Mesenchymal stem cell (in vitro differentiated cells and primary cell): ENCODE measurements at regions not wholly inside any gene's neighbourhood (a gene's known extent, or its start where the extent isn't known, plus 50 kb on each side); places are given as distances from the start of the nearest gene placed in this dataset.

Experiments
- DNase-seq: peaks from one replicate; pipeline ENCODE4 v3.0.0-alpha.2; 2013
- H2AFZ ChIP-seq: one replicate; pipeline ENCODE4 v1.6.1; 2013; ENCODE audit warnings: low read depth, mild to moderate bottlenecking, control low read depth, inconsistent platforms, low read length, moderate library complexity
- H2AK5ac ChIP-seq: 2 replicates; pipeline ENCODE4 v1.6.1; 2013; ENCODE audit warnings: low read length, moderate library complexity, mild to moderate bottlenecking, inconsistent platforms; ENCODE audit not compliant: severe bottlenecking
- H2BK120ac ChIP-seq: one replicate; pipeline ENCODE4 v1.6.1; 2013; ENCODE audit warnings: low read depth, mild to moderate bottlenecking, inconsistent platforms, low read length, moderate library complexity
- H2BK12ac ChIP-seq, 2 experiments: one replicate each; pipeline ENCODE4 v1.6.1; 2013; ENCODE audit warnings: inconsistent platforms in 2 of 2, low read length in 2 of 2, mild to moderate bottlenecking in 2 of 2, moderate library complexity in 2 of 2, control low read depth in 1 of 2
- H2BK15ac ChIP-seq: one replicate; pipeline ENCODE4 v1.6.1; 2013; ENCODE audit warnings: mild to moderate bottlenecking, low read depth, inconsistent platforms; ENCODE audit not compliant: poor library complexity, severe bottlenecking
- H2BK5ac ChIP-seq: 2 replicates; pipeline ENCODE4 v1.6.1; 2013; ENCODE audit warnings: low read depth, mild to moderate bottlenecking, low read length, control low read depth, inconsistent platforms; ENCODE audit not compliant: poor library complexity, severe bottlenecking
- H3K14ac ChIP-seq, 2 experiments: one replicate each; pipeline ENCODE4 v1.6.1; 2013; ENCODE audit warnings: inconsistent platforms in 2 of 2, low read length in 2 of 2, control low read depth in 1 of 2, mild to moderate bottlenecking in 1 of 2, moderate library complexity in 1 of 2
- H3K18ac ChIP-seq, 2 experiments: one replicate each; pipeline ENCODE4 v1.6.1; 2013; ENCODE audit warnings: inconsistent platforms in 2 of 2, low read length in 2 of 2, control low read depth in 1 of 2, low read depth in 1 of 2, mild to moderate bottlenecking in 1 of 2
- H3K23ac ChIP-seq, 2 experiments: one replicate each; pipeline ENCODE4 v1.6.1; 2013; ENCODE audit warnings: inconsistent platforms in 2 of 2, low read length in 2 of 2, mild to moderate bottlenecking in 2 of 2, moderate library complexity in 2 of 2, control low read depth in 1 of 2
- H3K27ac ChIP-seq: 2 replicates; pipeline ENCODE4 v1.5.1; 2013; ENCODE audit warnings: mild to moderate bottlenecking, moderate library complexity, low read length, control low read depth, inconsistent platforms; ENCODE audit not compliant: poor library complexity, severe bottlenecking
- H3K27me3 ChIP-seq, 2 experiments: 2 replicates each; pipeline versions ENCODE4 v1.6.1 to v1.7.0; 2013; ENCODE audit warnings: low read length in 2 of 2, mild to moderate bottlenecking in 2 of 2, moderate library complexity in 2 of 2, control low read depth in 1 of 2, inconsistent platforms in 1 of 2; ENCODE audit not compliant: control insufficient read depth in 1 of 2, insufficient read depth in 1 of 2
- H3K36me3 ChIP-seq, 2 experiments: 2 replicates each; pipeline versions ENCODE4 v1.6.1 to v1.7.0; 2013; ENCODE audit warnings: low read length in 2 of 2, control low read depth in 1 of 2, inconsistent platforms in 1 of 2, low read depth in 1 of 2, mild to moderate bottlenecking in 1 of 2; ENCODE audit not compliant: insufficient read depth in 2 of 2, control insufficient read depth in 1 of 2
- H3K4ac ChIP-seq, 2 experiments: one replicate each; pipeline ENCODE4 v1.6.1; 2013; ENCODE audit warnings: inconsistent platforms in 2 of 2, low read length in 2 of 2, mild to moderate bottlenecking in 2 of 2, moderate library complexity in 2 of 2, control low read depth in 1 of 2, low read depth in 1 of 2
- H3K4me1 ChIP-seq: 2 replicates; pipeline ENCODE4 v1.6.1; 2013; ENCODE audit warnings: low read depth, low read length, control low read depth; ENCODE audit not compliant: control insufficient read depth, insufficient read depth
- H3K4me2 ChIP-seq: 2 replicates; pipeline ENCODE4 v1.6.1; 2013; ENCODE audit warnings: low read length, mild to moderate bottlenecking, inconsistent platforms; ENCODE audit not compliant: poor library complexity, severe bottlenecking
- H3K4me3 ChIP-seq, 2 experiments: 2 replicates each; pipeline versions ENCODE4 v1.5.1 to v1.7.0; 2013; ENCODE audit warnings: low read length in 2 of 2, mild to moderate bottlenecking in 2 of 2, control low read depth in 1 of 2, low read depth in 1 of 2; ENCODE audit not compliant: insufficient read depth in 1 of 2
- H3K79me1 ChIP-seq: replicated peaks from 2 replicates; pipeline ENCODE4 v1.6.1; 2013; ENCODE audit warnings: mild to moderate bottlenecking, control low read depth, low read length, inconsistent platforms; ENCODE audit not compliant: poor library complexity, severe bottlenecking
- H3K9ac ChIP-seq: 2 replicates; pipeline ENCODE4 v1.7.0; 2013; ENCODE audit warnings: mild to moderate bottlenecking, low read length, moderate library complexity
- H3K9me3 ChIP-seq: 2 replicates; pipeline ENCODE4 v1.7.0; 2013; ENCODE audit warnings: mild to moderate bottlenecking, low read length; ENCODE audit not compliant: control insufficient read depth
- H4K8ac ChIP-seq: one replicate; pipeline ENCODE4 v1.6.1; 2013; ENCODE audit warnings: inconsistent platforms, mild to moderate bottlenecking, low read length, moderate library complexity
- H4K91ac ChIP-seq: one replicate; pipeline ENCODE4 v1.6.1; 2013; ENCODE audit warnings: mild to moderate bottlenecking, low read length, inconsistent platforms
- whole genome bisulfite sequencing: methylation state at CpG from one replicate; pipeline ENCODE4 v1.1.7; 2013; ENCODE audit warnings: mixed read lengths; 5-methylcytosine and 5-hydroxymethylcytosine counted together

DNA sequence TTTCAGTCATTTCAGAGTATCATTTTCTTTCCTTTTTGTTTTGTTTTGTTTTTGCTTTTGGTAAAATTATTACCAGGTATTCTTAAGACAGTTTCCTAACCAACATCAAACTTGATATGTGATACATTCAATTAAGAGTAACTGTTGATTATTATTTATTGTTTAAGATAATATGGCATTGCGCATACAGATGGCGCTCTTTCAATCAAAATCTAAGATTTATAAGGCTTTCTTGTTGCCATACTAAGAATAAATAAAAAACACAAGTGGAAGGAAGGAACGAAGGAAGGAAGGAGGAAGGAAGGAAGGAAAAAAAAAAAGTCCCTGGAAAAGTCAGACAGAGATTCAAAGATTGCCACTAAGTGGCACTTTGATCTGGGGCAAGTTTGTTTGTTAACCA lies 1308.7 kb upstream of the FAM98A start:
- peaks cover 1% of the 10 kb centered on the region for H3K4me1 ChIP-seq
- no peak overlapping the region for H3K4ac ChIP-seq
- H3K4me3 ChIP-seq = no peak overlapping the region
- no peak overlapping the region for H2BK12ac ChIP-seq
- H4K8ac ChIP-seq = no peak overlapping the region
- no peak for DNase-seq
- H3K9me3 ChIP-seq = no peaks in the 10 kb centered on the region
- no peak overlapping the region for H3K14ac ChIP-seq
- no CpG with 5 or more reads among the region's 3 CpGs for WGBS
- H3K27me3 ChIP-seq = no peaks in the 10 kb centered on the region
- no peak overlapping the region for H2BK5ac ChIP-seq
- no peaks in the 10 kb centered on the region for H3K79me1 ChIP-seq
- H4K91ac ChIP-seq = no peak overlapping the region
- no peak overlapping the region for H3K23ac ChIP-seq
- no peak overlapping the region for H2AK5ac ChIP-seq
- H2AFZ ChIP-seq = no peak overlapping the region
- no peak overlapping the region for H3K4me2 ChIP-seq
- H2BK120ac ChIP-seq = no peak overlapping the region
- no peak overlapping the region for H3K18ac ChIP-seq
- no peak overlapping the region for H3K9ac ChIP-seq
- no peaks in the 10 kb centered on the region for H3K36me3 ChIP-seq
- no peak overlapping the region for H3K27ac ChIP-seq
- no peak overlapping the region for H2BK15ac ChIP-seq

DNA sequence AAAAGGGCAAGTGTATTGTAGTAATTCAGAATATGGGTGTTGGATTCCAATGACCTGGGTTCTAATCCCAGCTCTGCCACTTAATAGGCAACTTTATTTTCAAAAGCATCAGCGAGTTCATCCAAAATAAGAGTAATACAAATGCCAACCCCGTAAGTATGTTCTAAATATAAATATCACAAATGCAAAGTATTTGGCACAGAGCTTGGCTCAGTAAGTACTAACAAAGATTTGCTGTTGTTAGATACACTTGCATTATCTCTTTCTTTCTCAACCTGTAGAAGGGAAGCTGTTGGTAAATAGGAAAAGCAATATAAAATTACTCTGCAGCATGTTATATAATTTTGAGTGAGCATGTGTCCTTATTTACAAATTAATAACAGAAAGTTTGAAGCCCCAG lies 1302.6 kb upstream of the FAM98A start:
- Histone ChIP-seq H3K14ac (no peak overlapping the region), H3K23ac (no peak overlapping the region)
- DNase-seq = no peak

DNA sequence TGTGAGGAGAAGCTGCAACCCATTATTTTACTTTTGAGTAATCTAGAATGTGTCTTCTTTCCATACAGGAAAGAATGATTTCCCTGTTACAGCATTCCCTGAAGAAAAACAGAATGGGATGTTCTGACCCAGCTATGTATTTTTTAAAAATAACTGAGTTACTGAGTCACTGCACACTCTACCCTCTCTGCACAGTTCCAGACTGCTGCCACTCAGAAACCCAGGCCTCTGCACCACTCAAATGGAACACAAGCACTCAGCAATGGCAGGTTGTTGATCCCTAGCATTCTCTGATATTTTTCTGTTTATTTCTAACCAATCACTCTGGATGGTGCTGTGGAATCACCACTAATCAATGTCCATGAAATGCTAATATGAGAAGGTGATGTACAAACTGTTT lies 1300.0 kb upstream of the FAM98A start:
- no peaks in the 10 kb centered on the region for H3K79me1 ChIP-seq

More for the DNA sequence above, 1302.6 kb upstream of the FAM98A start:
- H2BK12ac ChIP-seq = no peak overlapping the region
- H3K18ac ChIP-seq = no peak overlapping the region
- H3K27ac ChIP-seq = no peak overlapping the region
- H3K4ac ChIP-seq = no peak overlapping the region
- no peak overlapping the region for H2BK120ac ChIP-seq
- H2BK15ac ChIP-seq = no peak overlapping the region
- no peak overlapping the region for H3K9ac ChIP-seq
- no peak overlapping the region for H2AK5ac ChIP-seq
- no peaks in the 10 kb centered on the region for H3K79me1 ChIP-seq
- no peak overlapping the region for H2AFZ ChIP-seq
- no peak overlapping the region for H3K4me3 ChIP-seq
- H3K9me3 ChIP-seq = no peaks in the 10 kb centered on the region
- no peak overlapping the region for H4K91ac ChIP-seq
- H3K27me3 ChIP-seq = no peaks in the 10 kb centered on the region
- H3K4me1 ChIP-seq = no peaks in the 10 kb centered on the region
- no peaks in the 10 kb centered on the region for H3K36me3 ChIP-seq
- H4K8ac ChIP-seq = no peak overlapping the region
- WGBS = no CpG with 5 or more reads among the region's 2 CpGs
- H3K4me2 ChIP-seq = no peak overlapping the region
- no peak overlapping the region for H2BK5ac ChIP-seq

GRCh38 chr2:34892766-34893165 lies 1293.7 kb upstream of the FAM98A start:
- H3K9me3 ChIP-seq = no peaks in the 10 kb centered on the region
- H3K23ac ChIP-seq = no peak overlapping the region
- H3K18ac ChIP-seq = no peak overlapping the region
- no peak overlapping the region for H3K4ac ChIP-seq
- H2BK12ac ChIP-seq = no peak overlapping the region
- H2BK120ac ChIP-seq = no peak overlapping the region
- no peaks in the 10 kb centered on the region for H3K36me3 ChIP-seq
- no peak overlapping the region for H3K9ac ChIP-seq
- no peak overlapping the region for H3K27ac ChIP-seq
- WGBS = 92% methylated on average over 2 of the region's 2 CpGs
- H4K8ac ChIP-seq = no peak overlapping the region
- H4K91ac ChIP-seq = no peak overlapping the region
- no peaks in the 10 kb centered on the region for H3K27me3 ChIP-seq
- H2AK5ac ChIP-seq = no peak overlapping the region
- no peak overlapping the region for H2AFZ ChIP-seq
- H2BK5ac ChIP-seq = no peak overlapping the region
- H3K4me3 ChIP-seq = no peak overlapping the region
- no peak overlapping the region for H3K4me2 ChIP-seq
- H2BK15ac ChIP-seq = no peak overlapping the region
- peaks cover 2% of the 10 kb centered on the region for H3K4me1 ChIP-seq
- DNase-seq = no peak
- H3K79me1 ChIP-seq = no peaks in the 10 kb centered on the region
- no peak overlapping the region for H3K14ac ChIP-seq

More for the DNA sequence above, 1300.0 kb upstream of the FAM98A start:
- Histone ChIP-seq H3K27me3 (no peaks in the 10 kb centered on the region), H3K18ac (no peak overlapping the region), H3K4me3 (no peak overlapping the region), H3K4me1 (no peaks in the 10 kb centered on the region), H4K8ac (no peak overlapping the region), H4K91ac (no peak overlapping the region), H3K27ac (peak overlapping the region; percentile 76), H2BK5ac (no peak overlapping the region), H2BK15ac (no peak overlapping the region), H3K4me2 (no peak overlapping the region), H2AFZ (no peak overlapping the region), H3K36me3 (no peaks in the 10 kb centered on the region), H3K9me3 (no peaks in the 10 kb centered on the region), H3K4ac (no peak overlapping the region), H3K9ac (no peak overlapping the region), H3K14ac (no peak overlapping the region), H2BK120ac (no peak overlapping the region), H2AK5ac (no peak overlapping the region), H2BK12ac (no peak overlapping the region), H3K23ac (no peak overlapping the region)
- no peak for DNase-seq
